ENCODE measurements at regions not wholly inside any gene's neighbourhood (a gene's known extent, or its start where the extent isn't known, plus 50 kb on each side); places are given as distances from the start of the nearest gene placed in this dataset.

- TF ChIP-seq, protein P1, sequence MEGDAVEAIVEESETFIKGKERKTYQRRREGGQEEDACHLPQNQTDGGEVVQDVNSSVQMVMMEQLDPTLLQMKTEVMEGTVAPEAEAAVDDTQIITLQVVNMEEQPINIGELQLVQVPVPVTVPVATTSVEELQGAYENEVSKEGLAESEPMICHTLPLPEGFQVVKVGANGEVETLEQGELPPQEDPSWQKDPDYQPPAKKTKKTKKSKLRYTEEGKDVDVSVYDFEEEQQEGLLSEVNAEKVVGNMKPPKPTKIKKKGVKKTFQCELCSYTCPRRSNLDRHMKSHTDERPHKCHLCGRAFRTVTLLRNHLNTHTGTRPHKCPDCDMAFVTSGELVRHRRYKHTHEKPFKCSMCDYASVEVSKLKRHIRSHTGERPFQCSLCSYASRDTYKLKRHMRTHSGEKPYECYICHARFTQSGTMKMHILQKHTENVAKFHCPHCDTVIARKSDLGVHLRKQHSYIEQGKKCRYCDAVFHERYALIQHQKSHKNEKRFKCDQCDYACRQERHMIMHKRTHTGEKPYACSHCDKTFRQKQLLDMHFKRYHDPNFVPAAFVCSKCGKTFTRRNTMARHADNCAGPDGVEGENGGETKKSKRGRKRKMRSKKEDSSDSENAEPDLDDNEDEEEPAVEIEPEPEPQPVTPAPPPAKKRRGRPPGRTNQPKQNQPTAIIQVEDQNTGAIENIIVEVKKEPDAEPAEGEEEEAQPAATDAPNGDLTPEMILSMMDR (IDR thresholded peaks at IDR 0.05; ENCODE audit: low read depth, low read length, missing control alignments): no peak
- H3K4me3 ChIP-seq (replicated peaks; ENCODE audit: low read depth, low read length): no peak overlapping the region
- no peak for DNase-seq (ENCODE audit: extremely low read depth, low read depth)
Observed at GRCh38 chr15:37208146-37209040, 108.0 kb upstream of the MEIS2 start.

DNA sequence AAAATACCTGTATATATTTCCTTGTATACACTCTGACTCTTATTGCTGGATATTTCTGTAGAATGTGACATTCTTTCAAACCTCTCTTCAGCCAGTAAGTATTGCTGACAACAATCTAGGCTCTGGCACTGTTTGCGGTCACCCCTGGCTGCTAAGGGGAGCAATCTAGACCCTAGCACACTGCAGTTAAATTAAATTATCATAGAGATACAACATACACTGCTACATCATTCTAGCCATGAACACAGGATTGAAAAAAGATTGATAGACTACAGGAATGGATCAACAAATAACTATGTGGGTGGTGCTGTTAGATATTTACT lies 108.7 kb upstream of the MEIS2 start:
- H3K4me3 ChIP-seq (replicated peaks; ENCODE audit: low read depth, low read length): no peak overlapping the region
- TF ChIP-seq, protein P1 (IDR thresholded peaks at IDR 0.05; ENCODE audit: low read depth, low read length, missing control alignments): no peak
- no peak for DNase-seq (ENCODE audit: extremely low read depth, low read depth)

- TF ChIP-seq, protein P1 (IDR thresholded peaks at IDR 0.05; ENCODE audit: low read depth, low read length, missing control alignments): no peak
- H3K4me3 ChIP-seq (replicated peaks; ENCODE audit: low read depth, low read length): no peak overlapping the region
- no peak for DNase-seq (ENCODE audit: extremely low read depth, low read depth)
Observed at GRCh38 chr15:37217567-37217966, 117.2 kb upstream of the MEIS2 start.

DNA sequence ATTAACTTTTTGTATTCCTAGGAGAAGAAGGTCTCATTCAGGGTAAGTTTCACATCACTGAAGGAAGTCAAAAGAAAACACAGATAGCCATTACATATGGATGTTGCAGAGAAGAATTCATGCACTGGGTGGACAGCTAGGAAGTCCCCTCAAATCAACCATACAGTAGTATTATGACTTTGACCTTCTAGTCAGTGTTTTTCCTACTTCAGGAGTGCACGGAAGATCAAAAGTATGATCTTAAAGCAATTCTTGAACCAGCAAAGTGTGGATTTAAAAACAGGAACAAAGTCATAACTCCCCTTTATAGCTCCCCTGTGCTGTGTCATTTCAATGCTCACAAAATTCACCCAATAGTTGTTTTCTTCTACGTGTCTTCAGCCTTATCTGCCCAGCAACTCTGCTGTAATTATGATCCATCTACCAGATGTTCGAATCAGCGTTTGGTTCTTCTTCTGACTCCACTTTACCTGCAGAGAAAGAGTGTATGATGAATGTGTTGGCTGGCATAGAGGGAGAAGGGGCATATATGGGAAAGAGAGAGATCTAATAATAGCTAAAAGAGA lies 118.1 kb upstream of the MEIS2 start:
- TF ChIP-seq, protein P1 (IDR thresholded peaks at IDR 0.05; ENCODE audit: low read depth, low read length, missing control alignments): no peak
- DNase-seq (ENCODE audit: extremely low read depth, low read depth): no peak
- no peak overlapping the region for H3K4me3 ChIP-seq (replicated peaks; ENCODE audit: low read depth, low read length)

GRCh38 chr15:37219211-37219701 lies 118.9 kb upstream of the MEIS2 start:
- no peak for DNase-seq (ENCODE audit: extremely low read depth, low read depth)
- TF ChIP-seq, protein P1 (IDR thresholded peaks at IDR 0.05; ENCODE audit: low read depth, low read length, missing control alignments): no peak
- H3K4me3 ChIP-seq (replicated peaks; ENCODE audit: low read depth, low read length): no peak overlapping the region

- DNase-seq (ENCODE audit: extremely low read depth, low read depth): no peak
- H3K4me3 ChIP-seq (replicated peaks; ENCODE audit: low read depth, low read length): no peak overlapping the region
- TF ChIP-seq, protein P1 (IDR thresholded peaks at IDR 0.05; ENCODE audit: low read depth, low read length, missing control alignments): no peak
Observed at GRCh38 chr15:37220949-37221670, 120.8 kb upstream of the MEIS2 start.
